ENCODE measurements at regions not wholly inside any gene's neighbourhood (a gene's known extent, or its start where the extent isn't known, plus 50 kb on each side); places are given as distances from the start of the nearest gene placed in this dataset.

DNA sequence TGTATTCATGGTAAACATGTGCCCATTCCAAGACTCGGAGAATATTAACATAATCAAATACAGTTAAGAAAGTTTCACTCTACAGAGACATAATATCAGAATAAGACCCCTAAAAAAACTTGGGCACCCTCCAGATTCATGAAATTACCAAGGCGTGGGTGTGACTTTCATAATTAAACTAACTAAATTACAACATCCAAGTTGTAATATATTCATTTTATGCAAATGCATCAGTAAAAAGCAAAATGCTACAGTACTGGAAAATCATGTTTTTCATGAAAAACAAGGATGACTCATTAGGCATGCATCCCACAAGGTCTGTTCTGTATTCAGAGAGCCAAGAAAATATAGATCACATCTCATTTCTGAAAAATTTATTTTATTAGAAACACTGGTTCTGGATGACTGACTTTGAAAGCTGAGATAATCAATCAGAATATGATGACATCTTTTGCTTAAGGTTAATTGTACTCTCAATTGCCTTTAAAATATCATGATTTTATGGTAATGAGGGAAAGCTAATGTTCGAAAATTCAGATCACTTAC, 248.8 kb upstream of the SMIM30 start (continued):
- TF ChIP-seq, protein P1, sequence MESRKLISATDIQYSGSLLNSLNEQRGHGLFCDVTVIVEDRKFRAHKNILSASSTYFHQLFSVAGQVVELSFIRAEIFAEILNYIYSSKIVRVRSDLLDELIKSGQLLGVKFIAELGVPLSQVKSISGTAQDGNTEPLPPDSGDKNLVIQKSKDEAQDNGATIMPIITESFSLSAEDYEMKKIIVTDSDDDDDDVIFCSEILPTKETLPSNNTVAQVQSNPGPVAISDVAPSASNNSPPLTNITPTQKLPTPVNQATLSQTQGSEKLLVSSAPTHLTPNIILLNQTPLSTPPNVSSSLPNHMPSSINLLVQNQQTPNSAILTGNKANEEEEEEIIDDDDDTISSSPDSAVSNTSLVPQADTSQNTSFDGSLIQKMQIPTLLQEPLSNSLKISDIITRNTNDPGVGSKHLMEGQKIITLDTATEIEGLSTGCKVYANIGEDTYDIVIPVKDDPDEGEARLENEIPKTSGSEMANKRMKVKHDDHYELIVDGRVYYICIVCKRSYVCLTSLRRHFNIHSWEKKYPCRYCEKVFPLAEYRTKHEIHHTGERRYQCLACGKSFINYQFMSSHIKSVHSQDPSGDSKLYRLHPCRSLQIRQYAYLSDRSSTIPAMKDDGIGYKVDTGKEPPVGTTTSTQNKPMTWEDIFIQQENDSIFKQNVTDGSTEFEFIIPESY (IDR thresholded peaks at IDR 0.05; ENCODE audit: borderline replicate concordance, low read depth) = no peak
- TF ChIP-seq, protein P2, sequence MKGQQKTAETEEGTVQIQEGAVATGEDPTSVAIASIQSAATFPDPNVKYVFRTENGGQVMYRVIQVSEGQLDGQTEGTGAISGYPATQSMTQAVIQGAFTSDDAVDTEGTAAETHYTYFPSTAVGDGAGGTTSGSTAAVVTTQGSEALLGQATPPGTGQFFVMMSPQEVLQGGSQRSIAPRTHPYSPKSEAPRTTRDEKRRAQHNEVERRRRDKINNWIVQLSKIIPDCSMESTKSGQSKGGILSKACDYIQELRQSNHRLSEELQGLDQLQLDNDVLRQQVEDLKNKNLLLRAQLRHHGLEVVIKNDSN (IDR thresholded peaks at IDR 0.05; ENCODE audit: borderline replicate concordance, low read depth) = no peak
- TF ChIP-seq NRF1 (IDR thresholded peaks at IDR 0.05; ENCODE audit: low read depth, low read length) = no peak
- TF ChIP-seq, protein P3, sequence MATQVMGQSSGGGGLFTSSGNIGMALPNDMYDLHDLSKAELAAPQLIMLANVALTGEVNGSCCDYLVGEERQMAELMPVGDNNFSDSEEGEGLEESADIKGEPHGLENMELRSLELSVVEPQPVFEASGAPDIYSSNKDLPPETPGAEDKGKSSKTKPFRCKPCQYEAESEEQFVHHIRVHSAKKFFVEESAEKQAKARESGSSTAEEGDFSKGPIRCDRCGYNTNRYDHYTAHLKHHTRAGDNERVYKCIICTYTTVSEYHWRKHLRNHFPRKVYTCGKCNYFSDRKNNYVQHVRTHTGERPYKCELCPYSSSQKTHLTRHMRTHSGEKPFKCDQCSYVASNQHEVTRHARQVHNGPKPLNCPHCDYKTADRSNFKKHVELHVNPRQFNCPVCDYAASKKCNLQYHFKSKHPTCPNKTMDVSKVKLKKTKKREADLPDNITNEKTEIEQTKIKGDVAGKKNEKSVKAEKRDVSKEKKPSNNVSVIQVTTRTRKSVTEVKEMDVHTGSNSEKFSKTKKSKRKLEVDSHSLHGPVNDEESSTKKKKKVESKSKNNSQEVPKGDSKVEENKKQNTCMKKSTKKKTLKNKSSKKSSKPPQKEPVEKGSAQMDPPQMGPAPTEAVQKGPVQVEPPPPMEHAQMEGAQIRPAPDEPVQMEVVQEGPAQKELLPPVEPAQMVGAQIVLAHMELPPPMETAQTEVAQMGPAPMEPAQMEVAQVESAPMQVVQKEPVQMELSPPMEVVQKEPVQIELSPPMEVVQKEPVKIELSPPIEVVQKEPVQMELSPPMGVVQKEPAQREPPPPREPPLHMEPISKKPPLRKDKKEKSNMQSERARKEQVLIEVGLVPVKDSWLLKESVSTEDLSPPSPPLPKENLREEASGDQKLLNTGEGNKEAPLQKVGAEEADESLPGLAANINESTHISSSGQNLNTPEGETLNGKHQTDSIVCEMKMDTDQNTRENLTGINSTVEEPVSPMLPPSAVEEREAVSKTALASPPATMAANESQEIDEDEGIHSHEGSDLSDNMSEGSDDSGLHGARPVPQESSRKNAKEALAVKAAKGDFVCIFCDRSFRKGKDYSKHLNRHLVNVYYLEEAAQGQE (IDR thresholded peaks at IDR 0.05; ENCODE audit: low read depth, low read length) = no peak
- TF ChIP-seq NFIC (IDR thresholded peaks at IDR 0.05; ENCODE audit: borderline replicate concordance) = peak; percentile 48
- no peak for TF ChIP-seq RFX5 (IDR thresholded peaks at IDR 0.05; ENCODE audit: low read length)

DNA sequence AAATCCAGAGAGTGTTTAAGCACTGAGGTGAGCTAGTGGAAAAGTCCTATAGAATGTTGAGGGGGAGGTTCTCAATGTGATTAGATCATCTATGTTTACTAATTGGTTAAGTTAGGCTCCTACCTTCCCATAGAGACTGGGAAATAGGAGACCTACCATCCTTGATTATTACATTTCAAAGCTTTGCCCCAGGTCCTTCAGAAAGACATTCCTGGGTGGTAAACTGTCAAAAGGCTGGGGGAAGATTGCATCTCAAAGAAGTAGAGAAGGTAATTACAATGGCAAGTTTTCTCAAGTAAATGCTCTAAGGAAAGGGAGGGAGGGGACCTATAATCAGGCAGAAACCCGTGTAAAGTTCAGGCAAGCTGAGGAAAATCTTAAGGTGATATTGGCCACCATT, 247.8 kb upstream of the SMIM30 start:
- Histone ChIP-seq H3F3A (replicated peaks; ENCODE audit: insufficient read depth) (no peaks in the 10 kb centered on the region), H3K79me2 (ENCODE audit: insufficient read depth) (no peaks in the 10 kb centered on the region), H3K27me3 (ENCODE audit: insufficient read depth) (no peaks in the 10 kb centered on the region), H3K27ac (ENCODE audit: low read depth in 2 of 2, low read length in 1 of 2) (no peak overlapping the region), H3K9me2 (no peaks in the 10 kb centered on the region), H3K36me3 (replicated peaks in 1 of 2; ENCODE audit: control insufficient read depth in 1 of 2, insufficient read depth in 2 of 2, low read length in 1 of 2) (no peaks in the 10 kb centered on the region), H3K4me2 (no peak overlapping the region), H3K9ac (no peak overlapping the region), H3K9me3 (no peaks in the 10 kb centered on the region), H3K4me3 (ENCODE audit: low read depth in 2 of 2, low read length in 1 of 2) (no peak overlapping the region), H2AFZ (ENCODE audit: low read depth) (no peak overlapping the region), H3K4me1 (ENCODE audit: control insufficient read depth in 1 of 2, insufficient read depth in 2 of 2, low read depth in 1 of 2, low read length in 1 of 2) (no peaks in the 10 kb centered on the region; a peak in 1 of 4 replicates), H4K20me1 (ENCODE audit: insufficient read depth) (no peaks in the 10 kb centered on the region)
- no peak for TF ChIP-seq NFIC (IDR thresholded peaks at IDR 0.05; ENCODE audit: borderline replicate concordance)
- no peak for TF ChIP-seq GABPA (IDR thresholded peaks at IDR 0.05; ENCODE audit: low read depth)
- TF ChIP-seq SMC3 (IDR thresholded peaks at IDR 0.05; ENCODE audit: low read depth, low read length) = no peak
- WGBS (ENCODE audit: low lambda C conversion rate) = 19% methylated on average over 1 of the region's 1 CpG
- POLR2A ChIA-PET = no interaction called here
- CTCF ChIA-PET = no interaction called here
- DNase-seq = no peak

DNA sequence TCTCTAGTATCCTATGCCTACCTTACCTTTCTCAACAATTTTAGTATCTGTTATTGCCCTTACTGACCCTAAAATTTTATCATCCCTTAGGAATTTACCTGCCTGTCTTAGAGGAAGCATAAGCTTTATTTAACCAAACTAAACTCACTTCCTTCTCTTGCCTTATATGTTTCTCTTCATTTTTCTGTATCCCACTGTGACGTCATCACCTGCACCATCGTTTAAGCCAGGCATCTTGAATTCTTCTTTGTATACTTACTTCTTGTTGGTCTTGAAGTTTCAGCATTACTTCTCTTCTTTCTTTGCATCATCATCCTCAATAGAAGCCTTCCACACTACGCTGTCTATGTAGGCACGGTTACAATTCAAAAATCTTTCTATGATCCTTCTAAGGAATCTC, 231.0 kb upstream of the SMIM30 start:
- H3K27me3 ChIP-seq (ENCODE audit: insufficient read depth) = no peaks in the 10 kb centered on the region
- CTCF ChIA-PET = interaction anchor here (0.9 to 1.7 kb wide), 2 partner anchors 26 to 31 kb away, joined by 3 to 4 read pairs; no protein-coding TSS in a partner anchor
- H3K9me2 ChIP-seq = no peaks in the 10 kb centered on the region
- DNase-seq = no peak
- H3K9me3 ChIP-seq = no peaks in the 10 kb centered on the region
- no peaks in the 10 kb centered on the region for H3K4me1 ChIP-seq (ENCODE audit: control insufficient read depth in 1 of 2, insufficient read depth in 2 of 2, low read depth in 1 of 2, low read length in 1 of 2)
- WGBS (ENCODE audit: low lambda C conversion rate) = 45% methylated on average over 4 of the region's 4 CpGs
- TF ChIP-seq CHD2 (IDR thresholded peaks at IDR 0.05; ENCODE audit: low read length, partially characterized antibody) = no peak
- no peak for TF ChIP-seq FOSL2 (IDR thresholded peaks at IDR 0.05; ENCODE audit: borderline replicate concordance, low read depth)
- TF ChIP-seq NFIC (IDR thresholded peaks at IDR 0.05; ENCODE audit: borderline replicate concordance) = no peak
- TF ChIP-seq, protein P4, sequence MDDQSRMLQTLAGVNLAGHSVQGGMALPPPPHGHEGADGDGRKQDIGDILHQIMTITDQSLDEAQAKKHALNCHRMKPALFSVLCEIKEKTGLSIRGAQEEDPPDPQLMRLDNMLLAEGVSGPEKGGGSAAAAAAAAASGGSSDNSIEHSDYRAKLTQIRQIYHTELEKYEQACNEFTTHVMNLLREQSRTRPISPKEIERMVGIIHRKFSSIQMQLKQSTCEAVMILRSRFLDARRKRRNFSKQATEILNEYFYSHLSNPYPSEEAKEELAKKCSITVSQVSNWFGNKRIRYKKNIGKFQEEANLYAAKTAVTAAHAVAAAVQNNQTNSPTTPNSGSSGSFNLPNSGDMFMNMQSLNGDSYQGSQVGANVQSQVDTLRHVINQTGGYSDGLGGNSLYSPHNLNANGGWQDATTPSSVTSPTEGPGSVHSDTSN (IDR thresholded peaks at IDR 0.05) = no peak
- no peak for TF ChIP-seq TAF1 (IDR thresholded peaks at IDR 0.05; ENCODE audit: borderline replicate concordance, low read depth, low read length)
- TF ChIP-seq RCOR1 (IDR thresholded peaks at IDR 0.05; ENCODE audit: low read length) = no peak
- H3K36me3 ChIP-seq (replicated peaks in 1 of 2; ENCODE audit: control insufficient read depth in 1 of 2, insufficient read depth in 2 of 2, low read length in 1 of 2) = no peaks in the 10 kb centered on the region
- H3K4me2 ChIP-seq = no peak overlapping the region
- no peak overlapping the region for H3K4me3 ChIP-seq (ENCODE audit: low read depth in 2 of 2, low read length in 1 of 2)
- no peak overlapping the region for H2AFZ ChIP-seq (ENCODE audit: low read depth)
- no peak overlapping the region for H3K9ac ChIP-seq
- no peaks in the 10 kb centered on the region for H3F3A ChIP-seq (replicated peaks; ENCODE audit: insufficient read depth)
- POLR2A ChIA-PET = no interaction called here
- H4K20me1 ChIP-seq (ENCODE audit: insufficient read depth) = no peaks in the 10 kb centered on the region
- no peaks in the 10 kb centered on the region for H3K79me2 ChIP-seq (ENCODE audit: insufficient read depth)
- H3K27ac ChIP-seq (ENCODE audit: low read depth in 2 of 2, low read length in 1 of 2) = no peak overlapping the region
